PC-9 (cell line): ENCODE measurements at regions not wholly inside any gene's neighbourhood (a gene's known extent, or its start where the extent isn't known, plus 50 kb on each side); places are given as distances from the start of the nearest gene placed in this dataset.

Experiments used
- EZH2 ChIP-seq: fragments of 200-600 bp; sonication (generic); IDR thresholded peaks from 2 replicates; pipeline ENCODE4 v1.8.0; 2017; ENCODE audit warnings: antibody characterized with exemption, low read depth
- TF ChIP-seq, protein P1 (sequence below): fragments of 200-600 bp; sonication (generic); conservative IDR thresholded peaks from 2 replicates; pipeline ENCODE4 v1.6.1; 2017; ENCODE audit warnings: mixed run types, antibody characterized with exemption, mild to moderate bottlenecking, moderate library complexity

- TF ChIP-seq, protein P1, sequence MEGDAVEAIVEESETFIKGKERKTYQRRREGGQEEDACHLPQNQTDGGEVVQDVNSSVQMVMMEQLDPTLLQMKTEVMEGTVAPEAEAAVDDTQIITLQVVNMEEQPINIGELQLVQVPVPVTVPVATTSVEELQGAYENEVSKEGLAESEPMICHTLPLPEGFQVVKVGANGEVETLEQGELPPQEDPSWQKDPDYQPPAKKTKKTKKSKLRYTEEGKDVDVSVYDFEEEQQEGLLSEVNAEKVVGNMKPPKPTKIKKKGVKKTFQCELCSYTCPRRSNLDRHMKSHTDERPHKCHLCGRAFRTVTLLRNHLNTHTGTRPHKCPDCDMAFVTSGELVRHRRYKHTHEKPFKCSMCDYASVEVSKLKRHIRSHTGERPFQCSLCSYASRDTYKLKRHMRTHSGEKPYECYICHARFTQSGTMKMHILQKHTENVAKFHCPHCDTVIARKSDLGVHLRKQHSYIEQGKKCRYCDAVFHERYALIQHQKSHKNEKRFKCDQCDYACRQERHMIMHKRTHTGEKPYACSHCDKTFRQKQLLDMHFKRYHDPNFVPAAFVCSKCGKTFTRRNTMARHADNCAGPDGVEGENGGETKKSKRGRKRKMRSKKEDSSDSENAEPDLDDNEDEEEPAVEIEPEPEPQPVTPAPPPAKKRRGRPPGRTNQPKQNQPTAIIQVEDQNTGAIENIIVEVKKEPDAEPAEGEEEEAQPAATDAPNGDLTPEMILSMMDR: no peak
- TF ChIP-seq EZH2: no peak
Observed at GRCh38 chr7:47049234-47049774, 532.6 kb downstream of the TNS3 start.
